ENCODE measurements at regions not wholly inside any gene's neighbourhood (a gene's known extent, or its start where the extent isn't known, plus 50 kb on each side); places are given as distances from the start of the nearest gene placed in this dataset.

DNA sequence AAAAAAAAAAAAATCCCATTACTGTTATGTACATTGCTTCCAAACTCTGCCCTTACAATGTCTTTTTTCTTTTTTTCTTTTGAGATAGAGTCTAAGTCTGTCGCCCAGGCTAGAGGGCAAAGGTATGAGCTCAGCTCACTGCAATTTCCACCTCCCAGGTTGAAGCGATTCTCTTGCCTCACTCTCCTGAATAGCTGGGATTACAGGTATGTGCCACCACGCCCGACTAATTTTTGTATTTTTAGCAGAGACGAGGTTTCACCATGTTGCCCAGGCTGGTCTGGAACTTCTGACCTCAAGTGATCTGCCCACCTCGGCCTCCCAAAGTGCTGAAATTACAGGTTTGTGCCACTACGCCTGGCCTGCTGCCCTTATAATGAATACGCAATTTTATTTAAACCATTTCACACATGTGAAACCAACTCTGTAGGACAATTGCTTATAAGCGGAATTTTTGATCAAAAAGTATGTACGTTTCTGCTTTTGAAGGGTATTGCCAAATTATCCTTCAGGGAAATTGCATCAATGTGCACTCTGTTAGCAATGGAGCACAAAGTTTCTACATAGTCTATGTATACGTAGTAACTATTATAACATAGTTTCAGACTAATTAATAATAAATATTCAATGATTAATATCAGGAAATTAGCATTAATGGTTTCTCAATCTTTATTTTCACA, 55.7 kb upstream of the ACTR3 start:
- TF ChIP-seq, protein P1, sequence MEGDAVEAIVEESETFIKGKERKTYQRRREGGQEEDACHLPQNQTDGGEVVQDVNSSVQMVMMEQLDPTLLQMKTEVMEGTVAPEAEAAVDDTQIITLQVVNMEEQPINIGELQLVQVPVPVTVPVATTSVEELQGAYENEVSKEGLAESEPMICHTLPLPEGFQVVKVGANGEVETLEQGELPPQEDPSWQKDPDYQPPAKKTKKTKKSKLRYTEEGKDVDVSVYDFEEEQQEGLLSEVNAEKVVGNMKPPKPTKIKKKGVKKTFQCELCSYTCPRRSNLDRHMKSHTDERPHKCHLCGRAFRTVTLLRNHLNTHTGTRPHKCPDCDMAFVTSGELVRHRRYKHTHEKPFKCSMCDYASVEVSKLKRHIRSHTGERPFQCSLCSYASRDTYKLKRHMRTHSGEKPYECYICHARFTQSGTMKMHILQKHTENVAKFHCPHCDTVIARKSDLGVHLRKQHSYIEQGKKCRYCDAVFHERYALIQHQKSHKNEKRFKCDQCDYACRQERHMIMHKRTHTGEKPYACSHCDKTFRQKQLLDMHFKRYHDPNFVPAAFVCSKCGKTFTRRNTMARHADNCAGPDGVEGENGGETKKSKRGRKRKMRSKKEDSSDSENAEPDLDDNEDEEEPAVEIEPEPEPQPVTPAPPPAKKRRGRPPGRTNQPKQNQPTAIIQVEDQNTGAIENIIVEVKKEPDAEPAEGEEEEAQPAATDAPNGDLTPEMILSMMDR (conservative IDR thresholded peaks at IDR 0.05), result no peak
- TF ChIP-seq EZH2 (IDR thresholded peaks at IDR 0.05; ENCODE audit: low read depth), result no peak

All from PC-9 (cell line).